ENCODE measurements at regions not wholly inside any gene's neighbourhood (a gene's known extent, or its start where the extent isn't known, plus 50 kb on each side); places are given as distances from the start of the nearest gene placed in this dataset.

GRCh38 chr2:199684168-199684567 lies 166.8 kb downstream of the FTCDNL1 start:
- no peak for FAIRE-seq
- no peak overlapping the region for H3K4me3 ChIP-seq (ENCODE audit: low read depth, low read length)
- no peak for TF ChIP-seq CTCF (IDR thresholded peaks at IDR 0.05; ENCODE audit: insufficient read depth, low read length, severe bottlenecking)
- H3K27me3 ChIP-seq (ENCODE audit: control insufficient read depth, insufficient read depth, low read length): no peaks in the 10 kb centered on the region
- no peak for DNase-seq (ENCODE audit: low read depth)
- no peaks in the 10 kb centered on the region for H3K36me3 ChIP-seq (ENCODE audit: control insufficient read depth, insufficient read depth, low read length)

- no peak for TF ChIP-seq CTCF (IDR thresholded peaks at IDR 0.05; ENCODE audit: insufficient read depth, low read length, severe bottlenecking)
- FAIRE-seq (no peak), DNase-seq (ENCODE audit: low read depth) (no peak)
- H3K27me3 ChIP-seq (ENCODE audit: control insufficient read depth, insufficient read depth, low read length): no peaks in the 10 kb centered on the region
- no peaks in the 10 kb centered on the region for H3K36me3 ChIP-seq (ENCODE audit: control insufficient read depth, insufficient read depth, low read length)
- H3K4me3 ChIP-seq (ENCODE audit: low read depth, low read length): no peak overlapping the region
These were observed 169.0 kb downstream of the FTCDNL1 start for GRCh38 chr2:199682001-199682400.

DNA sequence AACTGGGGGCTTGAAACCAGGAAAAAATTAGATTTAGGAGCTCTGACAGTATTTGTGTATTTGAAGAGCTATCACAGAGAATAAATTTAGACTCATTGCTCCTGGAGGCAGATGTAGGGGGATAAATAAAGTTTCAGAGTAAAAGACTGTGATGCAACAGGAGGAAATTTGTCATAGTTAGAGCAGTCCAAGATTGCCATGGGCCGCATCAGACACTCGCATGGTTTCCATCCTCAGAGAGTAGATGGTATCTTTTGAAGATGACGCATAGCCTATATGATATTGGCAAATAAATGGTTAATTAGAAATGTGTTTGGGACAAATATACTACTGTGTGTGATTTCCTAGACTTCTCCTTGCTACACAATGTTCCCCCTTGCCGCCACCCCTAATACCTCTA lies 170.5 kb downstream of the FTCDNL1 start:
- no peak for TF ChIP-seq CTCF (IDR thresholded peaks at IDR 0.05; ENCODE audit: insufficient read depth, low read length, severe bottlenecking)
- FAIRE-seq (no peak), DNase-seq (ENCODE audit: low read depth) (no peak)
- H3K4me3 ChIP-seq (ENCODE audit: low read depth, low read length): no peak overlapping the region
- H3K36me3 ChIP-seq (ENCODE audit: control insufficient read depth, insufficient read depth, low read length): no peaks in the 10 kb centered on the region
- no peaks in the 10 kb centered on the region for H3K27me3 ChIP-seq (ENCODE audit: control insufficient read depth, insufficient read depth, low read length)

DNA sequence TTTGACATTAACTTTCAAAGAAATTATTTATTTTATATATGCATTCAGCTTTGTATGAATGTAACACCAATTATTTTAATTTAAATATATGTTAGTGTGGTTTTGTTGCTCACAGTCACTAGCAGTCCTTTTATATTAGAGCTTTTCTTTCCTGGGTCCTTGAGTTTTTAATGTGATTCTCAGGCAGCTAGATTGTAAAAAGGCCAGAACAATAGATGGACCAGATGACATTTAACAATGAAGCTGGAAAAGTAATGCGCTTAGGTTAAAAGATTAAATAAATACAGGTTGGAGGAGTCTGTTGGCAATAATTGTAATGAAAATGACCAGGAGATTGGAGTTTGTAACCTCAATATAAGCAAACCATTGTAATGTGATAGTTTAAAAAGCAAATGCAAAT lies 171.1 kb downstream of the FTCDNL1 start:
- TF ChIP-seq CTCF (IDR thresholded peaks at IDR 0.05; ENCODE audit: insufficient read depth, low read length, severe bottlenecking): no peak
- FAIRE-seq: no peak

GRCh38 chr2:199677881-199678280 lies 173.1 kb downstream of the FTCDNL1 start:
- TF ChIP-seq CTCF (IDR thresholded peaks at IDR 0.05; ENCODE audit: insufficient read depth, low read length, severe bottlenecking): no peak
- no peaks in the 10 kb centered on the region for H3K36me3 ChIP-seq (ENCODE audit: control insufficient read depth, insufficient read depth, low read length)
- no peak for DNase-seq (ENCODE audit: low read depth)
- H3K27me3 ChIP-seq (ENCODE audit: control insufficient read depth, insufficient read depth, low read length): no peaks in the 10 kb centered on the region
- FAIRE-seq: no peak
- no peak overlapping the region for H3K4me3 ChIP-seq (ENCODE audit: low read depth, low read length)

More for the DNA sequence above, 171.1 kb downstream of the FTCDNL1 start:
- Histone ChIP-seq H3K36me3 (ENCODE audit: control insufficient read depth, insufficient read depth, low read length) (no peaks in the 10 kb centered on the region), H3K4me3 (ENCODE audit: low read depth, low read length) (no peak overlapping the region), H3K27me3 (ENCODE audit: control insufficient read depth, insufficient read depth, low read length) (no peaks in the 10 kb centered on the region)
- no peak for DNase-seq (ENCODE audit: low read depth)

DNA sequence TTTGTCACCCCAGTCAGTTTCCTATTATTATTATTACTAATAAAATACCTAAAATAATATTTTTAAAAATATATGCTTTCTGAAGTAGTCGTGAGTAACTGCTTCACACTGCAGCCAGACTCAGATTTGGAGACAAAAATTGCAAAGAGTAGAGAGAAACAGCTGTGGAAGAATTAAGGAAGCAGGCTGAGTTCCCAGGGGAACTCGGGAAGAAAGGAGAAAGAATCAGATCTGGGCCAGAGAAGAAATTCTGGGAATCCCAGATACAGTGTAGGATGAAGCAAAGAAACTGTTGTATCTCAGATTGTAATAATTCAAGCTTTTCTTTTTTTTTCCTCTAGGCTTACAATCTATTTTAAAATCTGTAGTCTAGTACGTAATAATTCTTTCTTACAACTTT lies 182.3 kb downstream of the FTCDNL1 start:
- H3K27me3 ChIP-seq (ENCODE audit: control insufficient read depth, insufficient read depth, low read length): no peaks in the 10 kb centered on the region
- FAIRE-seq: no peak

More for the DNA sequence above, 182.3 kb downstream of the FTCDNL1 start:
- TF ChIP-seq CTCF (IDR thresholded peaks at IDR 0.05; ENCODE audit: insufficient read depth, low read length, severe bottlenecking): no peak
- DNase-seq (ENCODE audit: low read depth): no peak
- Histone ChIP-seq H3K36me3 (ENCODE audit: control insufficient read depth, insufficient read depth, low read length) (no peaks in the 10 kb centered on the region), H3K4me3 (ENCODE audit: low read depth, low read length) (no peak overlapping the region)

All from bronchial epithelial cell (primary cell).